B cell (primary cell): ENCODE measurements at regions not wholly inside any gene's neighbourhood (a gene's known extent, or its start where the extent isn't known, plus 50 kb on each side); places are given as distances from the start of the nearest gene placed in this dataset.

Experiments
- ATAC-seq: fragments of 200-7000 bp; cut with Tn5 transposase; one replicate; pipeline ENCODE4 v1.10.0; 2021; ENCODE audit warnings: low read depth, mild to moderate bottlenecking, moderate number of reproducible peaks, moderate library complexity
- CTCF ChIA-PET: fragments of 350-600 bp; sonication (Branson Sonifier 250); formaldehyde crosslinking; loops from one replicate; lab custom pipeline; 2021; ENCODE audit warnings: antibody characterized with exemption, inconsistent platforms; lab: Charles Lee
- POLR2A ChIA-PET: fragments of 350-600 bp; sonication (Branson Sonifier 250); formaldehyde crosslinking; loops from one replicate; lab custom pipeline; 2021; ENCODE audit warnings: antibody characterized with exemption; lab: Charles Lee
- DNase-seq: peaks from one replicate; pipeline ENCODE4 v3.0.0; 2013
- H2AFZ ChIP-seq: 2 replicates; pipeline ENCODE4 v1.6.1; 2012; ENCODE audit warnings: mild to moderate bottlenecking, low read depth, low read length; ENCODE audit not compliant: insufficient read depth, poor library complexity, severe bottlenecking
- H3K27ac ChIP-seq, 2 donors: 1 replicate in 1 of 2; 2 replicates in 1 of 2; pipeline ENCODE4 v1.5.1; 2012 to 2013; ENCODE audit warnings: low read length in 2 of 2, mild to moderate bottlenecking in 2 of 2, moderate library complexity in 1 of 2
- H3K27me3 ChIP-seq, 4 experiments: fragments of 200-600 bp in 1 of 4; sonication (generic) in 1 of 4; replicated peaks in 1 of 4; 1 replicate in 2 of 4; 2 replicates in 2 of 4; pipeline versions ENCODE4 v1.6.1 to v1.7.0; 2013 to 2016; ENCODE audit warnings: low read length in 3 of 4, mild to moderate bottlenecking in 2 of 4, mixed read lengths in 1 of 4, moderate library complexity in 1 of 4; ENCODE audit not compliant: insufficient read depth in 4 of 4, control insufficient read depth in 3 of 4; ENCODE audit errors: control extremely low read depth in 1 of 4
- H3K36me3 ChIP-seq, 2 experiments: replicated peaks in 1 of 2; 1 replicate in 1 of 2; 2 replicates in 1 of 2; pipeline versions ENCODE4 v1.6.1 to v1.7.1; 2013; ENCODE audit warnings: low read length in 1 of 2; ENCODE audit not compliant: insufficient read depth in 2 of 2, control insufficient read depth in 1 of 2; ENCODE audit errors: control extremely low read depth in 1 of 2, extremely low read depth in 1 of 2
- H3K4me1 ChIP-seq, 2 donors: fragments of 200-600 bp in 1 of 2; sonication (generic) in 1 of 2; 1 replicate in 1 of 2; 2 replicates in 1 of 2; pipeline versions ENCODE4 v1.5.1 to v1.6.1; 2013 to 2017; ENCODE audit warnings: low read length in 2 of 2; ENCODE audit not compliant: control insufficient read depth in 2 of 2, insufficient read depth in 2 of 2
- H3K4me2 ChIP-seq: replicated peaks from 2 replicates; pipeline ENCODE3; 2012; ENCODE audit warnings: mild to moderate bottlenecking, low read depth, low read length; ENCODE audit not compliant: poor library complexity, severe bottlenecking
- H3K4me3 ChIP-seq, 5 experiments: fragments of 200-600 bp in 1 of 5; sonication (generic) in 1 of 5; 1 replicate in 3 of 5; 2 replicates in 2 of 5; pipeline versions ENCODE4 v1.5.1 to v1.7.0; 2011 to 2016; ENCODE audit warnings: low read length in 4 of 5, mild to moderate bottlenecking in 4 of 5, low read depth in 2 of 5, control low read depth in 1 of 5, moderate library complexity in 1 of 5; ENCODE audit not compliant: insufficient read depth in 1 of 5; ENCODE audit errors: control extremely low read depth in 1 of 5, extremely low read depth in 1 of 5
- H3K79me2 ChIP-seq: fragments of 200-600 bp; sonication (generic); one replicate; pipeline ENCODE4 v1.6.0; 2016; ENCODE audit warnings: low read length; ENCODE audit not compliant: control insufficient read depth, insufficient read depth
- H3K9ac ChIP-seq: fragments of 200-600 bp; sonication (generic); 2 replicates; pipeline ENCODE4 v1.6.1; 2017; ENCODE audit warnings: mild to moderate bottlenecking, low read length, moderate library complexity
- H3K9me3 ChIP-seq, 3 donors: one replicate each; pipeline versions ENCODE4 v1.6.1 to v1.7.1; 2013; ENCODE audit warnings: low read length in 2 of 3; ENCODE audit not compliant: control insufficient read depth in 2 of 3, insufficient read depth in 1 of 3; ENCODE audit errors: control extremely low read depth in 1 of 3
- H4K20me1 ChIP-seq: 2 replicates; pipeline ENCODE4 v1.6.0; 2012; ENCODE audit warnings: mild to moderate bottlenecking, low read length; ENCODE audit not compliant: insufficient read depth, control insufficient read depth, poor library complexity, severe bottlenecking
- H3K27ac Mint-ChIP-seq: one replicate; pipeline ENCODE4 v1.8.0; 2021; ENCODE audit warnings: mixed read lengths
- H3K27me3 Mint-ChIP-seq: one replicate; pipeline ENCODE4 v1.8.0; 2021; ENCODE audit warnings: mixed read lengths
- H3K4me1 Mint-ChIP-seq: one replicate; pipeline ENCODE4 v1.8.0; 2021; ENCODE audit warnings: mixed read lengths
- H3K4me3 Mint-ChIP-seq: one replicate; pipeline ENCODE4 v1.8.0; 2021; ENCODE audit warnings: mixed read lengths
- H3K9me3 Mint-ChIP-seq: one replicate; pipeline ENCODE4 v1.8.0; 2022; ENCODE audit warnings: mixed read lengths; ENCODE audit not compliant: insufficient read depth
- CTCF ChIP-seq: fragments of 200-600 bp; IDR thresholded peaks from one replicate; pipeline ENCODE4 v1.8.0; 2022; ENCODE audit warnings: antibody characterized with exemption, mild to moderate bottlenecking
- EZH2 ChIP-seq: IDR thresholded peaks from 2 replicates; pipeline ENCODE4 v1.6.1; 2012; ENCODE audit warnings: borderline replicate concordance, low read depth, mild to moderate bottlenecking, moderate library complexity, low read length; ENCODE audit not compliant: insufficient read depth, poor library complexity, severe bottlenecking
- WGBS: methylation state at CpG from one replicate; pipeline ENCODE4 v1.1.5; 2013; ENCODE audit warnings: missing lambda C conversion rate; ENCODE audit not compliant: insufficient coverage; 5-methylcytosine and 5-hydroxymethylcytosine counted together
- intact Hi-C: fragments of 100-400 bp; cut with micrococcal nuclease; formaldehyde crosslinking; loops from one replicate; pipeline ENCODE4 v1.10.0; 2022

GRCh38 chr14:30005114-30005808, 77.6 kb upstream of the PRKD1 start:
- Histone ChIP-seq H3K9me3 (no peaks in the 10 kb centered on the region), H3K4me1 (no peaks in the 10 kb centered on the region), H3K4me3 (no peak overlapping the region), H3K9ac (no peak overlapping the region), H3K36me3 (no peaks in the 10 kb centered on the region), H2AFZ (peak overlapping the region; percentile 9), H3K27me3 (no peaks in the 10 kb centered on the region), H3K79me2 (no peaks in the 10 kb centered on the region), H3K27ac (no peak overlapping the region), H4K20me1 (no peaks in the 10 kb centered on the region), H3K4me2 (no peak overlapping the region)
- TF ChIP-seq EZH2: no peak
- peak; percentile 76 for TF ChIP-seq CTCF
- WGBS: 7% methylated on average over 3 of the region's 8 CpGs
- Mint-ChIP-seq H3K27me3 (no peaks in the 10 kb centered on the region), H3K27ac (no peak overlapping the region), H3K9me3 (no peaks in the 10 kb centered on the region), H3K4me1 (no peaks in the 10 kb centered on the region), H3K4me3 (no peak overlapping the region)
- CTCF ChIA-PET: interaction anchor here (1.3 to 2.9 kb wide), 3 partner anchors 455 to 457 kb away, joined by 3 to 21 read pairs (median 6); no protein-coding TSS in a partner anchor
- DNase-seq: peak; percentile 25
- ATAC-seq: no peak
- POLR2A ChIA-PET: no interaction called here
- intact Hi-C loops: loop anchor here (1.0 to 2.0 kb wide), 2 partner anchors 206 to 1250 kb away; no protein-coding TSS in a partner anchor

- CTCF ChIA-PET: interaction anchor here (1.3 to 2.9 kb wide), 2 partner anchors 456 to 458 kb away, joined by 6 to 21 read pairs; no protein-coding TSS in a partner anchor
- TF ChIP-seq CTCF (no peak), EZH2 (no peak)
- 78% methylated on average over 1 of the region's 2 CpGs for WGBS
Measured at GRCh38 chr14:30006695-30007094, 79.0 kb upstream of the PRKD1 start.

More at GRCh38 chr14:30006695-30007094, 79.0 kb upstream of the PRKD1 start:
- H3K9me3 Mint-ChIP-seq: no peaks in the 10 kb centered on the region
- DNase-seq: no peak
- ATAC-seq: no peak
- H3K4me3 ChIP-seq: no peak overlapping the region
- no peaks in the 10 kb centered on the region for H3K27me3 ChIP-seq
- H2AFZ ChIP-seq: no peak overlapping the region
- no peaks in the 10 kb centered on the region for H4K20me1 ChIP-seq
- no peak overlapping the region for H3K9ac ChIP-seq
- no peaks in the 10 kb centered on the region for H3K27me3 Mint-ChIP-seq
- intact Hi-C loops: no loop called here
- no peaks in the 10 kb centered on the region for H3K4me1 ChIP-seq
- POLR2A ChIA-PET: no interaction called here
- no peaks in the 10 kb centered on the region for H3K36me3 ChIP-seq
- no peak overlapping the region for H3K27ac ChIP-seq
- no peaks in the 10 kb centered on the region for H3K79me2 ChIP-seq
- no peaks in the 10 kb centered on the region for H3K9me3 ChIP-seq
- no peak overlapping the region for H3K4me3 Mint-ChIP-seq
- H3K4me2 ChIP-seq: no peak overlapping the region
- no peak overlapping the region for H3K27ac Mint-ChIP-seq
- H3K4me1 Mint-ChIP-seq: no peaks in the 10 kb centered on the region
